Thoracic aorta (tissue), 2 donors: ENCODE measurements at regions not wholly inside any gene's neighbourhood (a gene's known extent, or its start where the extent isn't known, plus 50 kb on each side); places are given as distances from the start of the nearest gene placed in this dataset.
A peak's percentile ranks its signal among the peaks of the same experiment; 100 is the strongest.

Source experiments
- ATAC-seq: fragments of 150-250 bp; one replicate; pipeline ENCODE4 v1.8.0; 2017; ENCODE audit warnings: low read depth; ENCODE audit not compliant: insufficient number of reproducible peaks, low FRiP score
- DNase-seq: peaks from one replicate; pipeline ENCODE4 v3.0.0-alpha.2; 2020; ENCODE audit warnings: low spot score
- H3K27ac ChIP-seq, 2 donors: fragments of 200-600 bp; sonication (generic); 1 replicate in 1 of 2; 2 replicates in 1 of 2; pipeline ENCODE4 v1.5.1; 2016; ENCODE audit warnings: mild to moderate bottlenecking in 2 of 2, moderate library complexity in 2 of 2
- H3K27me3 ChIP-seq: fragments of 200-600 bp; sonication (generic); replicated peaks from 2 replicates; pipeline ENCODE4 v1.6.0; 2016; ENCODE audit warnings: mild to moderate bottlenecking; ENCODE audit not compliant: insufficient read depth
- H3K36me3 ChIP-seq: fragments of 200-600 bp; sonication (generic); one replicate; pipeline ENCODE4 v1.5.1; 2016
- H3K4me1 ChIP-seq, 2 donors: fragments of 200-600 bp; sonication (generic); 1 replicate in 1 of 2; 2 replicates in 1 of 2; pipeline versions ENCODE4 v1.5.1 to v1.6.0; 2016; ENCODE audit warnings: low read depth in 2 of 2, mild to moderate bottlenecking in 1 of 2; ENCODE audit not compliant: control insufficient read depth in 1 of 2
- H3K4me3 ChIP-seq: fragments of 200-600 bp; sonication (generic); 2 replicates; pipeline ENCODE4 v1.5.1; 2016; ENCODE audit warnings: mild to moderate bottlenecking
- H3K9me3 ChIP-seq: fragments of 200-600 bp; sonication (generic); 2 replicates; pipeline ENCODE4 v1.5.1; 2016
- TF ChIP-seq, protein P1 (sequence below): fragments of 200-600 bp; sonication (generic); IDR thresholded peaks from one replicate; pipeline ENCODE4 v1.5.1; 2019; ENCODE audit warnings: antibody characterized with exemption

DNA sequence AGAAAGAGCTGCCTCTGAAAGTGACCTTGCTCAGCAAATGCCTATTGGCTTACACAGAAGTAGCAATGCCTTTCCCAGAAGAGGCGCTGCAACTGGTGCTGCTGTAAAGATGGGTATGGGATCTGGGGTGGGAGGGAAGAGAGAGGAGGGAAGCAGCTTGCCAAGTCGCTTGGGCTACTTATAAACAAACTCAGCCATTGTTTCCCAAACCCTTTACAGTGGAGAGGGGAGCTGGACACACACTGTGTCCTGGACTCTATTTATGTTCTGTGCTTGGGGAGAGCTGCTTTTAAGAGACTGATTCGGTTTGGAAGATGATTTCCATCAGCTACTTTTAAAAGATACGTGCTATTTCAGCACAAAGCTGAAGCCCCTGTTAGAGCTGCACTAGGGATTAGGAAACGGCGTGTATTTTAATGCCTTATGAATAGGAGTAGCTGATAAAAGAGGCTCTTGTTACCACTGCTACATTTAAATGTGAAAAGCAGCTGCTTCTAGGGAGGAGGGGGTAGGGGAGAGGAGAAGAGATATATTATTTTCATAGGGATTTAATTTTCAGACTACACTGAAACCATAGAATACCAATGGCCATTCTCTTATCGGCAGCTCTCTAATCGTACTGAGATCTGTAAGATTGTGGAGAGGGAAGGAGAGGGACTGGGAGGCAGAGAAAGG lies 440.6 kb downstream of the MCTP2 start:
- DNase-seq (no peak), ATAC-seq (no peak)
- Histone ChIP-seq H3K27ac (no peak overlapping the region), H3K4me1 (peaks cover 10 to 20% of the 10 kb centered on the region in 2 donors), H3K4me3 (no peak overlapping the region), H3K36me3 (no peaks in the 10 kb centered on the region), H3K27me3 (no peaks in the 10 kb centered on the region), H3K9me3 (no peaks in the 10 kb centered on the region)
- TF ChIP-seq, protein P1, sequence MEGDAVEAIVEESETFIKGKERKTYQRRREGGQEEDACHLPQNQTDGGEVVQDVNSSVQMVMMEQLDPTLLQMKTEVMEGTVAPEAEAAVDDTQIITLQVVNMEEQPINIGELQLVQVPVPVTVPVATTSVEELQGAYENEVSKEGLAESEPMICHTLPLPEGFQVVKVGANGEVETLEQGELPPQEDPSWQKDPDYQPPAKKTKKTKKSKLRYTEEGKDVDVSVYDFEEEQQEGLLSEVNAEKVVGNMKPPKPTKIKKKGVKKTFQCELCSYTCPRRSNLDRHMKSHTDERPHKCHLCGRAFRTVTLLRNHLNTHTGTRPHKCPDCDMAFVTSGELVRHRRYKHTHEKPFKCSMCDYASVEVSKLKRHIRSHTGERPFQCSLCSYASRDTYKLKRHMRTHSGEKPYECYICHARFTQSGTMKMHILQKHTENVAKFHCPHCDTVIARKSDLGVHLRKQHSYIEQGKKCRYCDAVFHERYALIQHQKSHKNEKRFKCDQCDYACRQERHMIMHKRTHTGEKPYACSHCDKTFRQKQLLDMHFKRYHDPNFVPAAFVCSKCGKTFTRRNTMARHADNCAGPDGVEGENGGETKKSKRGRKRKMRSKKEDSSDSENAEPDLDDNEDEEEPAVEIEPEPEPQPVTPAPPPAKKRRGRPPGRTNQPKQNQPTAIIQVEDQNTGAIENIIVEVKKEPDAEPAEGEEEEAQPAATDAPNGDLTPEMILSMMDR = no peak

DNA sequence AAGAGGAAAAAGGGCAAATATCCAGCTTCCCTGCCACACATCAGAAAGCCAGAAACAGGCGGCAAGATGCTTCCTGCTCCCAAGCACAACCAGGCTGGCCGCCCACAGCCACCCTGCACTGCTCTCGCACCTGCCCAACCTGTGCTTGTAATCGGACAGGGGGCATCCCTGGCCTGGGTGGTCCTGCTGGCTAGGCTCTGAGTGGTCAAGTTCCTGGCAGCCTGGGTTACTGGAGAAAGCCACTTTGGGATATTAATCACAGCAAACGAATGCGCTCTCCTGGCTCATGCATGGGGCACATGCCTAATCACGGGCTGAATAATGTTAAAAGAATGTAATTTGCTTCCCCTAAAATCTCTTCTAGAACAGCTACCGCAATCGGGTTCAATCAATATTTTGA lies 442.4 kb downstream of the MCTP2 start:
- DNase-seq (no peak), ATAC-seq (no peak)
- TF ChIP-seq, protein P1 = no peak
- H3K4me3 ChIP-seq = peak overlapping the region; percentile 66
- no peaks in the 10 kb centered on the region for H3K9me3 ChIP-seq
- H3K27ac ChIP-seq = peak overlapping the region; percentile 49 to 66
- no peaks in the 10 kb centered on the region for H3K36me3 ChIP-seq
- no peaks in the 10 kb centered on the region for H3K27me3 ChIP-seq
- peaks cover 10 to 20% of the 10 kb centered on the region in 2 donors for H3K4me1 ChIP-seq

DNA sequence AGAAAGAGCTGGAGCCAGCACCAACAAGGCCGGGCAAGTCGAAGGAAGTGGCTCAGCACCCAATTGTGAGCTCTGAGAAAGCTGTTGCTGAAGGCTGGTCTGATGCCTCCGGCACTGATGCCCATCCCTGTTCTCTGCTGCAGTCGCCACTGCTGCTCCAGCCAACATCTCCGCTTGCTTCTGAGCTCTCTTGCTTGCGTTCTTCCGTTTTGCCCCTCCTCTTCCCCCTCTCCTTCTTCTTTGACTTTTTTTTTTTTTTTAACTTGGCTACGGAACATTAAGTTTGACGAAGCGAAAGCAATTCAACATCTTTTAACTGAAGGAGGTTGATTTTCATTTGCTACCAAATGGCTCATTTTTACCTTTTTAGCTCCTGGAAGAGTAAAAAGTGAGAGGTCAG lies 442.9 kb downstream of the MCTP2 start:
- Histone ChIP-seq H3K4me3 (peak overlapping the region; percentile 66), H3K4me1 (peaks cover 10 to 20% of the 10 kb centered on the region in 2 donors), H3K9me3 (no peaks in the 10 kb centered on the region), H3K36me3 (no peaks in the 10 kb centered on the region), H3K27ac (peak overlapping the region; percentile 49 to 66), H3K27me3 (no peaks in the 10 kb centered on the region)
- ATAC-seq (no peak), DNase-seq (no peak)
- TF ChIP-seq, protein P1 = no peak

DNA sequence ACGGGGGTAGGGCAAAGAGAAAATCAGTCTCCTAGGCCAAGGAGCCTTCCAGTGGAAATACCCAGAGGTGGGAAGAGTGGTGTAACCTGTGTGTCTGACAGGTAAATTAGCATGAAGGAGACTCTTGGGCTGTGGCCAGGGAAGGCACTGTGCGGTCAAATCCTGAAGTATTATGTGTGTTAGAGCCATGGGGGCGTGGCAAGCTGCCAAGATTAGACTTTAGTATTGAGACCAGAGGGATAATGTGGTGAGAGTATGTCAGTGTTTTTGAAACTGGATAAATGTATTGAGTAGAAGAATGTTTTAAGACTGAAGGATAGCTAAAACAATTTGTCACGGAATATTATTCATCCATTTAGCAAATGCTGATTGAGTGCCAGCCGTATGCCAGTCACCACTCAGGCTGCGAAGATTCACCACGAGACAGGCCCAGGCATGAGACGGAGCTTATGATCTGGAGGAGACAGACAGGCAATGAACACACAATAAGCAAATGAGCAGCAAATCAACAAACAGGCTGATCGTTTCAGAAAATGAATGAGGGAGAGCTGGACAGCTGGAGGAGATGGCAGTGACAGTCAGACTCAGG lies 445.9 kb downstream of the MCTP2 start:
- Histone ChIP-seq H3K4me3 (no peak overlapping the region), H3K27me3 (no peaks in the 10 kb centered on the region), H3K4me1 (peaks cover 0 to 14% of the 10 kb centered on the region in 2 donors), H3K9me3 (no peaks in the 10 kb centered on the region), H3K36me3 (no peaks in the 10 kb centered on the region), H3K27ac (no peak overlapping the region)
- TF ChIP-seq, protein P1 = no peak
- DNase-seq = no peak
- ATAC-seq = no peak

DNA sequence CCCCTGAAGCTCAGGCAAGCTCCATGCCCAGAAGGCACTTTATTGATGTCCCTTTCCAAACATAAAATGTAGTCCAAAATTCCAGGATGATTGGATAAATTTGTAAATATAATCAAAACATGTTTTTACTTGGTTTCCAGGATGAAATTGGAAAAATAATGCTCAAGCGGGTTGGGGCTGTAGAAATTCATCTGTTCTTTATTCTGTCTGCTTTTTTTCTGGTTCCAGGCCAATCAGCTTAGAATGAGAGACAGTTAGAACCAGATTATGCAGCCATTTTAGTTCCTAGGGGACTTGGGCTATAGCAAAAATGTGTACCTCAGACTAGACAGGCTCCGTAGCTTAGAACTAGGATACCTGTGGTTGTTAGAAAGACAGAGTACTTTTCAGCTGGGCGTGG lies 450.8 kb downstream of the MCTP2 start:
- Histone ChIP-seq H3K9me3 (no peaks in the 10 kb centered on the region), H3K27ac (no peak overlapping the region), H3K27me3 (no peaks in the 10 kb centered on the region), H3K4me3 (no peak overlapping the region), H3K4me1 (no peaks in the 10 kb centered on the region), H3K36me3 (no peaks in the 10 kb centered on the region)
- ATAC-seq (no peak), DNase-seq (no peak)
- TF ChIP-seq, protein P1 = no peak
